ENCODE measurements at regions not wholly inside any gene's neighbourhood (a gene's known extent, or its start where the extent isn't known, plus 50 kb on each side); places are given as distances from the start of the nearest gene placed in this dataset.
"Not testable (repeated sequence)": the region's sequence is repeated elsewhere in the genome, so short reads cannot be mapped to it uniquely, and the experiment has no call there.

- Histone ChIP-seq H3K9me3 (ENCODE audit: control insufficient read depth, low read length) (no peaks in the 10 kb centered on the region), H3K4me3 (ENCODE audit: low read length) (peak overlapping the region; percentile 59), H3K9ac (ENCODE audit: low read length) (peak overlapping the region; percentile 22), H3K27me3 (replicated peaks; ENCODE audit: control insufficient read depth, insufficient read depth, low read length) (no peaks in the 10 kb centered on the region), H3K36me3 (ENCODE audit: control insufficient read depth, insufficient read depth, low read length, severe bottlenecking) (no peaks in the 10 kb centered on the region), H3K4me1 (ENCODE audit: control insufficient read depth, insufficient read depth, low read length) (peaks cover 7% of the 10 kb centered on the region)
- peak; percentile 61 for DNase-seq (ENCODE audit: low read depth)
Observed at GRCh38 chr4:126630230-126630629, 1002.5 kb upstream of the INTU start.

GRCh38 chr4:126633306-126633705 is 999.5 kb upstream of the INTU start:
- no peak overlapping the region for H3K9ac ChIP-seq (ENCODE audit: low read length)
- peaks cover 7% of the 10 kb centered on the region for H3K4me1 ChIP-seq (ENCODE audit: control insufficient read depth, insufficient read depth, low read length)
- H3K36me3 ChIP-seq (ENCODE audit: control insufficient read depth, insufficient read depth, low read length, severe bottlenecking): no peaks in the 10 kb centered on the region
- DNase-seq (ENCODE audit: low read depth): no peak
- H3K9me3 ChIP-seq (ENCODE audit: control insufficient read depth, low read length): no peaks in the 10 kb centered on the region
- no peak overlapping the region for H3K4me3 ChIP-seq (ENCODE audit: low read length)
- H3K27me3 ChIP-seq (replicated peaks; ENCODE audit: control insufficient read depth, insufficient read depth, low read length): no peaks in the 10 kb centered on the region

- H3K9me3 ChIP-seq (ENCODE audit: control insufficient read depth, low read length): no peaks in the 10 kb centered on the region
- no peak overlapping the region for H3K9ac ChIP-seq (ENCODE audit: low read length)
- no peak overlapping the region for H3K4me3 ChIP-seq (ENCODE audit: low read length)
- DNase-seq (ENCODE audit: low read depth): no peak
- no peaks in the 10 kb centered on the region for H3K36me3 ChIP-seq (ENCODE audit: control insufficient read depth, insufficient read depth, low read length, severe bottlenecking)
- no peaks in the 10 kb centered on the region for H3K4me1 ChIP-seq (ENCODE audit: control insufficient read depth, insufficient read depth, low read length)
- H3K27me3 ChIP-seq (replicated peaks; ENCODE audit: control insufficient read depth, insufficient read depth, low read length): no peaks in the 10 kb centered on the region
Observed at GRCh38 chr4:126637706-126638105, 995.1 kb upstream of the INTU start.

- Histone ChIP-seq H3K4me1 (ENCODE audit: control insufficient read depth, insufficient read depth, low read length) (no peaks in the 10 kb centered on the region), H3K9me3 (ENCODE audit: control insufficient read depth, low read length) (no peaks in the 10 kb centered on the region), H3K36me3 (ENCODE audit: control insufficient read depth, insufficient read depth, low read length, severe bottlenecking) (no peaks in the 10 kb centered on the region), H3K27me3 (replicated peaks; ENCODE audit: control insufficient read depth, insufficient read depth, low read length) (no peaks in the 10 kb centered on the region), H3K4me3 (ENCODE audit: low read length) (no peak overlapping the region), H3K9ac (ENCODE audit: low read length) (no peak overlapping the region)
- DNase-seq (ENCODE audit: low read depth): no peak
Observed at GRCh38 chr4:126647320-126647719, 985.4 kb upstream of the INTU start.

GRCh38 chr4:126647756-126648397 is 984.9 kb upstream of the INTU start:
- H3K36me3 ChIP-seq (ENCODE audit: control insufficient read depth, insufficient read depth, low read length, severe bottlenecking): no peaks in the 10 kb centered on the region
- H3K9ac ChIP-seq (ENCODE audit: low read length): no peak overlapping the region
- H3K27me3 ChIP-seq (replicated peaks; ENCODE audit: control insufficient read depth, insufficient read depth, low read length): no peaks in the 10 kb centered on the region
- no peaks in the 10 kb centered on the region for H3K4me1 ChIP-seq (ENCODE audit: control insufficient read depth, insufficient read depth, low read length)
- H3K4me3 ChIP-seq (ENCODE audit: low read length): no peak overlapping the region
- DNase-seq (ENCODE audit: low read depth): peak; percentile 34
- H3K9me3 ChIP-seq (ENCODE audit: control insufficient read depth, low read length): no peaks in the 10 kb centered on the region

GRCh38 chr4:126658411-126658810 is 974.3 kb upstream of the INTU start:
- DNase-seq (ENCODE audit: low read depth): no peak
- Histone ChIP-seq H3K27me3 (replicated peaks; ENCODE audit: control insufficient read depth, insufficient read depth, low read length) (no peaks in the 10 kb centered on the region), H3K9ac (ENCODE audit: low read length) (no peak overlapping the region), H3K4me1 (ENCODE audit: control insufficient read depth, insufficient read depth, low read length) (no peaks in the 10 kb centered on the region), H3K36me3 (ENCODE audit: control insufficient read depth, insufficient read depth, low read length, severe bottlenecking) (no peaks in the 10 kb centered on the region), H3K4me3 (ENCODE audit: low read length) (no peak overlapping the region), H3K9me3 (ENCODE audit: control insufficient read depth, low read length) (no peaks in the 10 kb centered on the region)

- Histone ChIP-seq H3K9me3 (ENCODE audit: control insufficient read depth, low read length) (no peaks in the 10 kb centered on the region), H3K27me3 (replicated peaks; ENCODE audit: control insufficient read depth, insufficient read depth, low read length) (no peaks in the 10 kb centered on the region), H3K4me3 (ENCODE audit: low read length) (no peak overlapping the region), H3K4me1 (ENCODE audit: control insufficient read depth, insufficient read depth, low read length) (no peaks in the 10 kb centered on the region), H3K36me3 (ENCODE audit: control insufficient read depth, insufficient read depth, low read length, severe bottlenecking) (no peaks in the 10 kb centered on the region), H3K9ac (ENCODE audit: low read length) (no peak overlapping the region)
- DNase-seq (ENCODE audit: low read depth): peak; percentile 33
Observed at GRCh38 chr4:126661194-126661593, 971.6 kb upstream of the INTU start.

- Histone ChIP-seq H3K36me3 (ENCODE audit: control insufficient read depth, insufficient read depth, low read length, severe bottlenecking) (no peaks in the 10 kb centered on the region), H3K4me3 (ENCODE audit: low read length) (no peak overlapping the region), H3K9ac (ENCODE audit: low read length) (no peak overlapping the region), H3K9me3 (ENCODE audit: control insufficient read depth, low read length) (no peaks in the 10 kb centered on the region), H3K4me1 (ENCODE audit: control insufficient read depth, insufficient read depth, low read length) (no peaks in the 10 kb centered on the region), H3K27me3 (replicated peaks; ENCODE audit: control insufficient read depth, insufficient read depth, low read length) (no peaks in the 10 kb centered on the region)
- DNase-seq (ENCODE audit: low read depth): no peak
Observed at GRCh38 chr4:126664839-126665238, 967.9 kb upstream of the INTU start.

- DNase-seq (ENCODE audit: low read depth); H3K27me3 ChIP-seq (replicated peaks; ENCODE audit: control insufficient read depth, insufficient read depth, low read length); H3K9me3 ChIP-seq (ENCODE audit: control insufficient read depth, low read length); H3K4me1 ChIP-seq (ENCODE audit: control insufficient read depth, insufficient read depth, low read length); H3K4me3 ChIP-seq (ENCODE audit: low read length); H3K9ac ChIP-seq (ENCODE audit: low read length); H3K36me3 ChIP-seq (ENCODE audit: control insufficient read depth, insufficient read depth, low read length, severe bottlenecking): not testable (repeated sequence)
Observed at GRCh38 chr4:126670038-126670437, 962.7 kb upstream of the INTU start.

- Histone ChIP-seq H3K9ac (ENCODE audit: low read length) (no peak overlapping the region), H3K9me3 (ENCODE audit: control insufficient read depth, low read length) (no peaks in the 10 kb centered on the region), H3K4me3 (ENCODE audit: low read length) (no peak overlapping the region), H3K4me1 (ENCODE audit: control insufficient read depth, insufficient read depth, low read length) (peaks cover 3% of the 10 kb centered on the region), H3K36me3 (ENCODE audit: control insufficient read depth, insufficient read depth, low read length, severe bottlenecking) (no peaks in the 10 kb centered on the region), H3K27me3 (replicated peaks; ENCODE audit: control insufficient read depth, insufficient read depth, low read length) (no peaks in the 10 kb centered on the region)
- DNase-seq (ENCODE audit: low read depth): no peak
Observed at GRCh38 chr4:126678618-126679017, 954.1 kb upstream of the INTU start.

- H3K36me3 ChIP-seq (ENCODE audit: control insufficient read depth, insufficient read depth, low read length, severe bottlenecking): no peaks in the 10 kb centered on the region
- H3K27me3 ChIP-seq (replicated peaks; ENCODE audit: control insufficient read depth, insufficient read depth, low read length): no peaks in the 10 kb centered on the region
- H3K9me3 ChIP-seq (ENCODE audit: control insufficient read depth, low read length): no peaks in the 10 kb centered on the region
- H3K4me3 ChIP-seq (ENCODE audit: low read length): no peak overlapping the region
- no peak for DNase-seq (ENCODE audit: low read depth)
- peaks cover 3% of the 10 kb centered on the region for H3K4me1 ChIP-seq (ENCODE audit: control insufficient read depth, insufficient read depth, low read length)
- H3K9ac ChIP-seq (ENCODE audit: low read length): no peak overlapping the region
Observed at GRCh38 chr4:126679303-126679702, 953.5 kb upstream of the INTU start.

- no peaks in the 10 kb centered on the region for H3K9me3 ChIP-seq (ENCODE audit: control insufficient read depth, low read length)
- H3K4me1 ChIP-seq (ENCODE audit: control insufficient read depth, insufficient read depth, low read length): peaks cover 3% of the 10 kb centered on the region
- no peak overlapping the region for H3K9ac ChIP-seq (ENCODE audit: low read length)
- no peak overlapping the region for H3K4me3 ChIP-seq (ENCODE audit: low read length)
- DNase-seq (ENCODE audit: low read depth): no peak
- H3K27me3 ChIP-seq (replicated peaks; ENCODE audit: control insufficient read depth, insufficient read depth, low read length): no peaks in the 10 kb centered on the region
- H3K36me3 ChIP-seq (ENCODE audit: control insufficient read depth, insufficient read depth, low read length, severe bottlenecking): no peaks in the 10 kb centered on the region
Observed at GRCh38 chr4:126682250-126682649, 950.5 kb upstream of the INTU start.

Measured in adipocyte (in vitro differentiated cells).